ENCODE measurements at regions not wholly inside any gene's neighbourhood (a gene's known extent, or its start where the extent isn't known, plus 50 kb on each side); places are given as distances from the start of the nearest gene placed in this dataset.

DNA sequence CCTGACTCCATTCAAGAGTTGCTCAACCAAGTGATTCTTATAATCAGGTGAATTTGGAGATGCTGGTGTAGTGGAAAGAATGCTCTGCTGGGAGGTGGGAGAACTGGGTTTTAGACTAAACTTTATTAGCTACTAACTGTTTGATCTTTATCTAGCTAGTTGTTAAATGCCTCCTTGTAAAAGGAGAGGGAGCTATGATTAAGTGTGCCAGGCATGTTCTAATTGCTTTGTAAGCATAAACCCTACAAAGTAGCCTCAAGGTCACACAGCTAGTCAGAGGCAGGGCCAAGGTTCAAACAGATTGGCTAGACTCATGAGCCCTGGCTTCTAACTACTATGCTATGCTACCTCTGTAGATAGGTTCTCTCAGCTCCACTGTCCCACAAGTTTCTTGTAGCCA lies 105.5 kb downstream of the NXPE2 start:
- TF ChIP-seq CTCF (optimal IDR thresholded peaks at IDR 0.05 in 1 of 3, IDR thresholded peaks at IDR 0.05 in 1 of 3, conservative IDR thresholded peaks at IDR 0.05 in 1 of 3; ENCODE audit: extremely low read depth in 1 of 3, insufficient read depth in 2 of 3, low read length in 3 of 3) (no peak), EZH2 (IDR thresholded peaks at IDR 0.05; ENCODE audit: low read length) (no peak)
- Histone ChIP-seq H2AFZ (ENCODE audit: control insufficient read depth, low read length) (no peak overlapping the region), H3K27ac (ENCODE audit: control insufficient read depth, insufficient read depth, low read length) (no peak overlapping the region), H3K27me3 (ENCODE audit: control insufficient read depth, extremely low read depth, insufficient read depth, low read length) (no peaks in the 10 kb centered on the region), H3K9ac (ENCODE audit: control insufficient read depth, extremely low read depth, insufficient read depth, low read length) (no peak overlapping the region), H4K20me1 (ENCODE audit: control insufficient read depth, extremely low read depth, insufficient read depth, low read length) (no peaks in the 10 kb centered on the region), H3K36me3 (ENCODE audit: control insufficient read depth in 2 of 2, extremely low read depth in 1 of 2, insufficient read depth in 2 of 2, low read length in 2 of 2) (no peaks in the 10 kb centered on the region), H3K9me3 (ENCODE audit: control insufficient read depth, low read depth, low read length) (no peaks in the 10 kb centered on the region), H3K79me2 (ENCODE audit: control insufficient read depth, insufficient read depth, low read length) (no peaks in the 10 kb centered on the region), H3K9me1 (ENCODE audit: control insufficient read depth, extremely low read depth, insufficient read depth, low read length) (no peaks in the 10 kb centered on the region), H3K4me2 (ENCODE audit: control insufficient read depth, extremely low read depth, insufficient read depth, low read depth, low read length) (no peak overlapping the region), H3K4me3 (ENCODE audit: control insufficient read depth in 2 of 3, extremely low read depth in 1 of 3, insufficient read depth in 2 of 3, low read depth in 1 of 3, low read length in 3 of 3) (no peak overlapping the region), H3K4me1 (ENCODE audit: control insufficient read depth, extremely low read depth, insufficient read depth, low read length) (no peaks in the 10 kb centered on the region)
- DNase-seq (ENCODE audit: low read depth, low spot score) (no peak), FAIRE-seq (no peak)
- dilution Hi-C loops (cut with MboI; ENCODE audit: extremely low pct_ligation_motif_present, low sequenced_read_pairs): no loop called here

GRCh38 chr11:114784216-114784615 lies 105.9 kb downstream of the NXPE2 start:
- dilution Hi-C loops (cut with MboI; ENCODE audit: extremely low pct_ligation_motif_present, low sequenced_read_pairs): no loop called here

More at GRCh38 chr11:114784216-114784615, 105.9 kb downstream of the NXPE2 start:
- Histone ChIP-seq H4K20me1 (ENCODE audit: control insufficient read depth, extremely low read depth, insufficient read depth, low read length) (no peaks in the 10 kb centered on the region), H3K9me1 (ENCODE audit: control insufficient read depth, extremely low read depth, insufficient read depth, low read length) (no peaks in the 10 kb centered on the region), H3K36me3 (ENCODE audit: control insufficient read depth in 2 of 2, extremely low read depth in 1 of 2, insufficient read depth in 2 of 2, low read length in 2 of 2) (no peaks in the 10 kb centered on the region), H3K9me3 (ENCODE audit: control insufficient read depth, low read depth, low read length) (no peaks in the 10 kb centered on the region), H3K79me2 (ENCODE audit: control insufficient read depth, insufficient read depth, low read length) (no peaks in the 10 kb centered on the region), H3K27ac (ENCODE audit: control insufficient read depth, insufficient read depth, low read length) (no peak overlapping the region), H3K4me2 (ENCODE audit: control insufficient read depth, extremely low read depth, insufficient read depth, low read depth, low read length) (no peak overlapping the region), H2AFZ (ENCODE audit: control insufficient read depth, low read length) (no peak overlapping the region), H3K9ac (ENCODE audit: control insufficient read depth, extremely low read depth, insufficient read depth, low read length) (no peak overlapping the region), H3K4me3 (ENCODE audit: control insufficient read depth in 2 of 3, extremely low read depth in 1 of 3, insufficient read depth in 2 of 3, low read depth in 1 of 3, low read length in 3 of 3) (no peak overlapping the region), H3K27me3 (ENCODE audit: control insufficient read depth, extremely low read depth, insufficient read depth, low read length) (no peaks in the 10 kb centered on the region), H3K4me1 (ENCODE audit: control insufficient read depth, extremely low read depth, insufficient read depth, low read length) (no peaks in the 10 kb centered on the region)
- DNase-seq (ENCODE audit: low read depth, low spot score) (no peak), FAIRE-seq (no peak)
- TF ChIP-seq CTCF (optimal IDR thresholded peaks at IDR 0.05 in 1 of 3, IDR thresholded peaks at IDR 0.05 in 1 of 3, conservative IDR thresholded peaks at IDR 0.05 in 1 of 3; ENCODE audit: extremely low read depth in 1 of 3, insufficient read depth in 2 of 3, low read length in 3 of 3): no peak
- no peak for TF ChIP-seq EZH2 (IDR thresholded peaks at IDR 0.05; ENCODE audit: low read length)

All from keratinocyte (primary cell).